Stimulated activated CD8-positive, alpha-beta memory T cell treated with anti-CD3 and anti-CD28 coated beads, Interleukin-12 subunit alpha, Interleukin-12 subunit beta, amount 100 ng/mL, for 24 hours (primary cell): ENCODE measurements at regions not wholly inside any gene's neighbourhood (a gene's known extent, or its start where the extent isn't known, plus 50 kb on each side); places are given as distances from the start of the nearest gene placed in this dataset.

ENCODE experiments used
- DNase-seq: peaks from one replicate; pipeline ENCODE4 v3.0.0-alpha.2; 2020; ENCODE audit errors: extremely low read depth

DNA sequence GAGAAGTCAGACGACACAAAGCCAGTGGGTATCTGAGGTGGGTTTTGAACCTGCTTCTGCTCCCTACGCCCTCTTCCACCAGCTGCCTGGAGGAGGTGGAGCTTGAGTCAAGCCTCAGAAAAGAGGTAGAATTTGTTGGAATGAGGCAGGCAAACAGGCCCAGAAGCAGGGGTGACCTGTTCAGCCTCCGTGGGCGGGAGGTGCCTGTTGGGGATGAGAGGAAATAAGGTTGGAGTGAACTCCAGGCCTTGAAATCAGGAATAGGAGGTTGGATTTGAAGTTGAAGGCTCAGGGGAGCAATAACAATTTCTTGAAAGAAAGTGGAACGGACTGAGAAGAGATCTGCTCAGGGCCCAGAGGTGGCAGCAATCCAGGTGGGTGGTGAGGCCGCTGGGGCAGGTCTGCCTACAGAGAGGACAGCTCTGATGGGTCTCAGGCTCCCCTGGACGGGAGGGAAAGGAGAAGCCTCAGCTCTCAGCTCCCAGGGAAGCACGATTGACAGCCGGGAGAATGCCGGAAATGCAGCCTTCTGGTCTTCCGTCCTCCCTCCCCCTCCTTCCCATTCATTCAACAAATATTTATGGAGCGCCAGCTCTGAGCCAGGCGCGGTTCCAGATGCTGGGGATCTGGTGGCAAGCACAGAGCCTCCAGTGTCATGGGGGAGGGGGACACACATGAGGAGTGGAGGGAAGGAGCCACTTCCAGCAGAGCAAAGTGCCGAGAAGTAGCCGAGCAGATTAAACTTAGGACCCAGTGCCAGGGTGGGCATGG, 61.9 kb upstream of the CIBAR2 start:
- DNase-seq, result no peak

DNA sequence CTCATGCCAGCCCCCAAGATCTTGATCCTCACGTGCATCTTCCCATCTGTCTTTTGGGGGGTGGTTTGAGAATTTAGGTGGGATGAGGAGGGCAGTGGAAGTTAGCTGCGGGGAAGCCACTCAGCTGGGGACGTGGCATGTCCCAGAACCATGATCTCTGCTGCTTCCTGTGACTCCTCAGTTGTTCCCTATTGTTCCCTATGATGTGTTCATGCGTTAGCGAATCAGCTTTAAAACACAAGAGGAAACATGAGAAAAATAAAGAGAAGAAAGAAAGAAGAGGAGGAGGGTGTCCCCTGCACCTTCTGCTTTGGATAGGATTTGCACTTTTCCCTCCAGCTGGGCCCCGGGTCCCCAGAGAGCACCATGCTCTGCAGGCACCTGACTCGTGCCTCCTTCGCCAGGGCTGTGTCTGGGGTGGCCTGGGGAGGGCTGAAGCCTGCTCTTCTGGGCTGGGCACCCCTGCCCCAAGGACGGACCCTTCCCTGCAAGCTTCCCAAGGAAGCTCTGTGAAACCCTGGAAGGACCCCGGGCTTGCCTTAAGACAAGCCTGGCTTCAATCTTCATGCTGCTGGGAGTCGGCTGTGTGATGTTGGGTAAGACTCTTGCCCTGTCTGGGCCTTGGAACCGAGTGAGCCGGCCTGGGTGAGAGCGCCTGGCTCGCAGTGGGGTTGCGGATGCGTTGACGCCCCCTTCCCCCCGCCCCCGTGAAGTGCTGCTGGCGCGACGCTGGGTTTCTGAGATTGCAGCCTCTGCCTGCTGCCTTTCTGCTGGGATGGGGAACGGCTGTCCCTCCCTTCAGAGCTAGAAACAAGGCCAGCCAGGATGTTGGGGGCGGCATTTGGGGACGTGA, 62.8 kb upstream of the CIBAR2 start:
- DNase-seq, result no peak

DNA sequence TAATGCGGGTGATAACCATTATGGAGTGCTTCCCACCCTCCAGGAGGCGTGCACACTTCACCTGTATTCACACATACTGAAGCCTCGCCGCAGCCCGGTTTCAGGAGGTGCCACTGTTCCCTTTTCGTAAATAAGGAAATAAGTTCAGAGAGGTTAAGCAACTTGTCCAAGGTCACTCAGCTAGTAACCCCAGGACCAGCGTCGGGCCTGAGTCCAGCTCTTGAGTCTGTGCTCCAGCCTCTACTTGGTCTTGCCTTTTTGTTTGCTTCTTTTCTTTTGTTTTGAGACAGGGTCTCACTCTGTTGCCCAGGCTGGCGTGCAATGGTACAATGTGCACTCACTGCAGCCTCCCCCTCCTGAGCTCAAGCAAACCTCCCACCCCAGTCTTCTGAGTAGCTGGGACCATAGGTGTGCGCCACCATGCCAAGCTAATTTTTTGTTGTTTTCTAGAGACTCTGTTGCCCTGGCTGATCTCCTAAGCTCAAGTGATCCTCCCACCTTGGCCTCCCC, 63.5 kb upstream of the CIBAR2 start:
- DNase-seq, result no peak

DNA sequence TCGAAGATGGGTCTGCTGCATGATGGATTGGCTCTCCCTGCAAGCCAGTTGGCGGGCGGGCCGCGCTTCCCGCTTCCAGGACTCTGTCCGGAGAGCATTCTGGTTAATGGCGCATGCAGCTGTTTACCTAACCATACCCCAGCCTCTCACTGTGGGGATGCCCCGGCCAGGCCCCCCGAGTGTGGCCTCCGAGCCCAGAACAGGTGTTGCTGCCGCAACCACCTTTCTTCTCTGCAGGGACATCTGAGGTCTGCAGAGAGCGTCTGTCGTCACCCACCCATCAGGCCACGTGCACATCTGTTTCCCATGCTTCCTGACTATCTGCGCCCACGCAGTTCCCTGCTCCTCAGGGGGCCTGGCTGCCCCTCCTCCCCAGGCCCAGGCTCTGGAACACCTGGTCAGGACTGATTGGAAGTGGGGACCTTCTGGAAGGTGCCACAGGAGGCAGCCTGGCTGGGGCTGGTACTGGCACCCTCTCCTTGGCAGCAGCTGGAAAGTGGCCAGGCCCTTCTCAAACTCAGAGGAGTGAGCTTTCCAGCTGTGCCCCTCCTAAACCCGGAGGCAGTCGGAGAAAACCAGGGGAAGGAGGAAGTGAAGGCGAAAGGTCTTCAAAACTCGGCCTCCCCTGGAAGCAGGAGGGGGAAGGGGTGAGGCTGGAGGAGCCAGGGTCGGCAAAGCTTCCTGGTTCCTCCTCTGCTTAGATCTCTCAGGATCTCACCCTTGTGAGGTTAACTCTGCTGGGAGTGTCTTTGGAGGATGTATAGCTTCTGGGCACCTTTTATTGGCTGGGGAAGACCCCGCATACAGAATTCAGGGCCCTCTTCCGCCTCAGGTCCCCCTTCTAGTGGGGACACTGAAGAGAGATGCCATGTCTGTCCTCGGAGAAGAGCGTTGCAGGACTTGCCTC, 64.5 kb upstream of the CIBAR2 start:
- DNase-seq, result no peak

DNA sequence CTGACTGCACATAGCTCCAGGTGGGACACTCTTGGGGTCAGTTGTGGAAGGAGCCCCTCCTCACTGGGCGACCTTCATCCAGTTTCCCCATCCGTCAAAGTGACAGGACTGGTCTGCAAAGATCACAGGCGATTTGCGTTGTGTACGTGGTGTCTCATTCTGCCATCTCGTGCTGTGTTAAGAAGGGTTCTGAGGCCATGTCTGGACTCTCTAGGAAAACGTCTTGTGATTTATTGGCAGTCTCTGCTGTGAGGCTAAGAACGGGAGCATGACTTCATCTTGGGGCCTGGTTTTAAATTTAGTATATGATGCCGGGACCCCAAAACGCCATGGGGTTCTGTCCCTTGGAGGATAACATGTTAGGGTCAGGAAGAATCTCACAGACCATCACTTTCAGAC, 65.2 kb upstream of the CIBAR2 start:
- no peak for DNase-seq

DNA sequence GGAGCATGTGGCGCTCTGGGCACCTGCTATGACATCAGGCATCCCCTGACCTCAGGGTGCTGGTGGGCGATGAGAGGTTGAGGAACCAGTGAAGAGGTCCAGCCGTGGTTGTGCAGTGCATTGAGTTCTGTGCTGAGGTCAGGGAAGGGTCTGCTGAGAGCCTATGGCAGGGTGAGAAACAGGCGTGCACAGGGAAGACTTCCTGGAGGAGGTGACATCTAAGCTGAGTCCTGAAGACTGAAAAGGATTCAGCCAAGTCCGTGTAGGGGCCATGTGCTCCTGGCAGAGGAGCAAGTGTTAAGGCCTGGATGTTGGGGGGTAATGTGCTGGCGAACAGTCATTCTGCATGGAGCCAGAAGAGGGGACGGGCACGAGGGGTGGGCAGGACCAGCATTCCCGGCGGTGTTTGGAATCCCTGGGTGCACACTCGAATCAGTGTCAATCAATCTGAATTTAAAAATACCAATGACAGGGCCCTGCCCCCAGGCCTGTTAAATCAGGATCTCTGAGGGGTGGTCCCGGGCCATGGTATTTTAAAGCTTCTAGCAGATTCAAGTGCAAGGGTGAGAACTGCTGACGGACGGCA, 65.8 kb upstream of the CIBAR2 start:
- no peak for DNase-seq

DNA sequence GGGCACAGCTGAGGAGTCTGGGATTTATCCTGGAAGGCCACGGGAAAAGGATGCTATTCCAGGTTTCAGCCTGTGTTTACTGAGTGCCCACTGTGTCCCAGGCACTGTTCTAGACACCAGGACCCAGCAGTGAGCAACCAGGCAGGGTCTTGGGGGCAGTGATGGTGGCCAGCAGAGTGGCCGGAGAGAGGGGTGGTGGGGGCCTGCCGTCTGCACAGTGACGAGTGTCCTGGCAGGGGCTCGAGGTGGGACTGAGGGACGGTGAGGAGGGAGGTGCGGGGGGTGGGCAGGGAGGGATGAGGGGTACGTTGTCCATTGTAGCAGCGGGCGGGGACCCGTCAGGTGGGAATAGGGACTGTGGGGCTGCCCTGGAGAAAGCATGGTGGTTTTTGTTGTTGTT, 66.3 kb upstream of the CIBAR2 start:
- no peak for DNase-seq

DNA sequence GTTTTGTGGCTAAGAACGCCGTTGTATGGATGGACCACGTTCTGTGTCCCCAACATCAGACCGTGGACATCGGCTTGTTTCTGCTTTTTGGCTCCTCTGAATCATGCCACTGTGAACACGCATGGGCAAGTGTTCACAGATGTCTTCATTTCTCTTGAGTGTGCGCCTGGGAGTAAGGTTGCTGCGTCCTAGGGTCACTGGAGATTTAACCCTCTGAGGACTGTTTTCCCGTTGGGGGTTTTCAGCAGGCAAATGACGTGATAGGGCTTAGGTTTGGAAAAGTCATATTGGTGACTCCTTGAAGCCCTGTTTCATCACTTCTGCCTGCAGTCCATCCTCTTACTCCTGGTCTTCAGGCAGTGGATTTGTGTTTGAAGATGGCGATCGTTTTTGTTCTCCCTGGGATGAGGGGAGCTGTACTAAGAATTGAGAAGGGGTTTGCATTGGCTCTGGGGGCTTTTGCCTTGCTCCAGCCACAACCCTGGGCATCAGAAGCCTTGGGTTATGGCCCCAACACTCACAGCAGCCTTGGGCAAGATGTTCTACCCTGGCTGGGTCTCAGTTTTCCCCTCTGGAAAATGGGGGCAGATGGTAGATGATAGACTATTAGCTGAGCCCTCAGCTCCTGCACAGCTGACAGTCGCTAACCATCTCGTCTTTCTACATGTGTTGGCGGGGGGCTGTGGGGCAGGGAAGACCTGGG, 67.2 kb upstream of the CIBAR2 start:
- DNase-seq, result no peak

DNA sequence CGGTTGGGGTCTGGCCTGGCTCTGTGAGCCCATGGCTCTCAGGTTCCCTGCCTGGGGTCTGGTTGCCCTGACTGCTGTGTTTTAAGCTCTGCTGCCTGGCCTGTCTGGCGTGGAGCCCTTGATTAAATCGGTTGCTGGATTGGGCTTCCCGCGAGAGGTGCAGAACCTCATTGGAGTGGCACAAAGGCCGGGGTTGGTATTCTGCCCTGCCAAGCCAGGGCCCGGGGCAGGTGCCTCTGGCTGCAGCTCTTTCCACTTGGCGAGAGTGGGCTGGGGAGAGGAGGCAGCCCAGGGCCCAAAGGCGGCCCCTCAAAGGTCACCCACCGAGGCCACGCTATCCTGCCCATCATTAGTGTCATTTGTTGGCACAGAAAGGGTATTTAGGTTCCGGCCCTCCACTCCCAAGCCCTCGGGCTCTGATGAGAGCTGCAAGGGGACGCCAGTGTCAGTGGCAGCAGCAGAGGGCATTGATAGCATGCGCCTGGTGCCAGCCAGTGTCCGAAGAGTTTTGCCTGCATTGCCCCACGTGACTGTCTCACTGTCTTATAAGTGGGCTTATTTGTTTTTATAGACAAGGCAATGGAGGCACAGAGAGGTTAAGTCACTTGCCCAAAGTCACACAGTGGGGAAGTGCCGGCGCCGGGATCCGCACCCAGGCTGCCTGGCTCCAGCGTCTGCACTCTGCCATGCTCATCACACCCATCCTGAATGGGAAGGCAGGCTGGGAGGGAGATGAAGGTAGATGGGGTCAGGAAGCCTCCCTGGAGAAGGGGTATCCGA, 68.0 kb upstream of the CIBAR2 start:
- DNase-seq, result no peak

DNA sequence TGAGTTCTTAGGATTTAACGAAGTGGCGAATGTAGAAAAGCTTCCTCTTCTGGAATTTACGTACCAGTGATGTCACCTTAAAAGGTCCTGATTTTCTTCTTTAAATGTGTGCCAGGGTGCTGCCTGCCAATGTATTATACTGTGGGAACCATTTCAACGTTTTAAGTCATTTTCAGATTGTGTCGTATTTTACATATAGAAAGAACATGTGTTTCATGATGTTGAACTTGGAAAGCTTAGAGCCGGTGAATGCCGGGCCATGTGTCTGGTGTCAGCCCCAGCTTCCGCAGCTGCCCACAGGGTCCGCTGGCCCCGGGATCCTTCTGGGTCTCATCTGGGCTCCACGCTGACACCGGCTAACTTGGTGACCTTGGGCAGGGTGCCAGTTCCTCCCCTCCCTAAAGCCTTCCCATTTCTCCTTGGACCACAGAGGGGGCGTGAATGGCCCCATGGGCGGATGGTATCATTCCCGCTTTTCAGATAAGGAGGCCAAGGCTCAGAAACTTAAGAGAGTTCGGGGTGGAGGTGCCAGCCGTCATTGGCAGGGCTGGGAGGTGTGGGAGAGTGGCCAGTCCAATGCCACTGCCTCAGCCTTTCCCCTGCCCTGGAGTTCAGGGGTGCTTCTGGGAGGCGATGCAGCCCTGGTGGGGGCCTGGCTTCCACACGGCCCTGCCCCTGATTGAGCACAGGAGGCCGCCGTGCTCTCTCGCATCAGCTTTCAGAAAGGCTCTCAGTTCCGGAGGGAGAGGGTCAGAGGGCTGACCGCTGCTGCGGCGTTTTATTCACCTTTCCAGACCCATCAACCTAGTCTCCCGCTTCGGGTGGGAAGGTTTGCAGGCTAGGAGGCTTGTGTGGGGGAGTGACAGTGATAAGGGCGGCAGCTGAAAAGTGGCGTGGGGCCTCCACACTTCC, 68.8 kb upstream of the CIBAR2 start:
- no peak for DNase-seq

DNA sequence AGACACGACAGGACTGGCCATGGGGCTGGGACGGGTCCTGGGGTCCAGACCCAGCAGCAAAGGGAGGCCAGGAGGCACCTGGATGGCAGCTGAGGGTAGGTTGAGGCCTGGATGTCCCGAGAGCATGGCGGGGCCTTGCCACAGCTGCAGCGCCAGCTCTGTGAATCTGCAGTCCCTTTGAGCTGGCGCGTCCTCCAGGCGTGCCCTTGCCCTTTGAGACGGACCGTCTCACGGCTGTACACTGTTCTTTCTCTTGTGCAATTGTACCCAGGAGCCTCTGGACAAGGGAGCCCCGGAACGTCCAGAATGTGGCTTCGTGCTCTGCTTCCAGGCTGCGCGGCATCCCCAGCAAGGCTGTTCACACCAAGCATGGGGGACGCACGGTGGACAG, 69.5 kb upstream of the CIBAR2 start:
- no peak for DNase-seq

DNA sequence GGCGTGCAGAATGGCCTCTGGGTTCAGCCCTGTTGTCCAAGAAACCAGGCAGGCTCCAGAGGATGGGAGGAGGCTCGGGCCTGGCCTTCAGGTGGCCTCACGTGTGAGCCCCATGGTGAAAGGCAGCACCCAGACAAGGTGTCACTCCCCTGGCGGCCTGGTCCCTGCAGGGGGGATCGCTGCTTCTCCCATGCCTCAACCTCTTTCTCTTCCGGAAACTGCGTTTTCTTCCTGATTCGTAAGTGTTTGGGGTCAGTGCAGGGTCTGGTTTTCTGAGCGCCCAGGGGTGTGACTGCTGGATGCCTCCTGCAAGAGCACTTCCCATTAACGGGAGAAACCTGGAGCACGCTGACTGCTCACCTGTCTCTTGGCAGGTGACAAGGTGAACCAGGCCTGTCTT, 70.0 kb upstream of the CIBAR2 start:
- DNase-seq, result no peak

DNA sequence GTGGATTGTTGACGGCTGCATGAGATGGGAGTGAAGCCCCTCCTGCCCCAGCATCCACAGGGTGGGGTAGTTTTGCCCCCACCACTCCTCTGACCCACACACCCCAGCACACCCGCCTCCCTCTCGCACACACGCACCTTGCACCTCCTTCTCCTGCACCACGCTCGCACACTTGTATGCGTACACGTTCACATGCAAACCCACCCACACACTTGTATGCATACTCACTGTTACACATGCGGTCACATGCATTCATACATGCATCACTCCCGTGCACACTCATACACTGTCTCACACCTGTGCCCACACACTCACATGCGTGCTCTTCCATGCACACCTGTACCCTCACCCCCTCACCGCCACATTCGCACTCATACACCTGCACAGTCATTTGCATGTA, 70.5 kb upstream of the CIBAR2 start:
- DNase-seq, result no peak

DNA sequence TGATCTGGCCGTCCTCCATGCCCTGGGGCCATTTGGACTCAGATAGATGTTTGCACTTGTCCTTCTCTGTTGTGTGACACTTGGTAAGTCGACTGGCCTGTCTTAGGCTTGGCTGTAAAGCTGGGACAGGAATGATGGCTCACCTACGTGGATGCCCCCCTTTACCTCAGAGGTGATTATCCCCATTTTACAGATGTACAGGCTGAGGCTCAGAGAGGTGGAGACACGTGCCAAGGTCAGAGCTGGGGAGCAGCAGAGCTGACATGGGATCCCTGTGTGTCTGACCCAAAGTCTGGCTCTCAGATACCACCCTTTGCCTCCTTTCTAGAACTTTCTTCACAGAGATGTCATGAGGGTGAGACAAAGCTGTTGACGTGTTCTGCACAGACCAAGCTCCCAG, 71.3 kb upstream of the CIBAR2 start:
- no peak for DNase-seq

DNA sequence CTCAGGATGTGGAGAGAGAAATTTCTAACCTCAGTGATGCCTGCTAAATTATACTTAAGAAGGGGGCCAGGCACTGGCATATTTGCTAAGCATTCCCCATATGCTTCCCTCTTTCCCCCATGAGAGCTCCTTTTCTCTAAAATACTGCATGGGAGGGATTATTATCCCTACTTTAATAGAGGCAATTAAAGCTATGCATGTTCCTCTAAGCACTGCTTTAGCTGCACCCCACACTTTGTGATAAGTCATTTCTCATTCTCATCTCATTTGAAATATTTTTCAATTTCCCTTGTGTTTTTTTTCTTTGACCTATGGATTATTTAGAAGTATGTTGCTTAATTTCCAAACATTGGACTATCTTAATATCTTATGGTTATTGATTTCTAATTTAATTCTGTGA, 72.1 kb upstream of the CIBAR2 start:
- no peak for DNase-seq

DNA sequence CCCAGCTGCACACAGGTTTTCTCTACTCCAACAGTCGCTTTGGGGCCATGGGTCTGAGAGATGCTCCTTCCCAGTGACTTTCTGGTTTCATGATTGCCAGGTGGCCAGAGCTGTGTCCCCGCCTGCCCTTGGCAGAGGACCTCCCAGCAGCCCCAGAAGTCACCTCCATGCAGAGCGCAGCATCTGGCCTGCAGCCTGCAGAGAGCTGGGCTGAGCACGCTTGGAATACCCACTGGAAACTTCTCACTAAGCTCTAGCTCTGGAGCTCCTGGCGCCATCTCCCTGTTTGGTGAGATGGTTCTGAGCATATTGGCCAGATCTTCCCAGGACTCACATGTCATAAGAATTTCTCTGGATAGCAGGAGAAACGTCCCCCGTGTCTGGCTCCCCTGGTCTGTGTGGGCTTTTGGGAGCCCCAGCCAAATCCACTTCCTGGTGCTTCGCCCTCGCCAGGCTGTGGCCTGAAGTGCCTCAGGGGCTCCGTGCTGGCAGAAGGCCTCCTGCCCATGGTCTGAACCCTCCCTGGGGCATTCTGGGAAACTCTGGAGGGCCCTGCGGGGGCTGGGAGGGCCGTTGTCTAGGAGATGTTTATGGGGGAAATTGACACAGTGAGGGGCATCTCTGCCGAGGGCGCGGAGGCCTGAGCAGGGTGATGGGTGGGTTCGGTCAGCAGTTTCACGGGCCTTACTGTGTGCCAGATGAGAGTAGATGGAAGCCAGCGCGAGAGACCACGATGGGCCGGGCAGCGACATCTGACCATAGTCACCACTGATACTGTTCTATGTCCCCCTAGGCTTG, 73.2 kb upstream of the CIBAR2 start:
- DNase-seq, result no peak

DNA sequence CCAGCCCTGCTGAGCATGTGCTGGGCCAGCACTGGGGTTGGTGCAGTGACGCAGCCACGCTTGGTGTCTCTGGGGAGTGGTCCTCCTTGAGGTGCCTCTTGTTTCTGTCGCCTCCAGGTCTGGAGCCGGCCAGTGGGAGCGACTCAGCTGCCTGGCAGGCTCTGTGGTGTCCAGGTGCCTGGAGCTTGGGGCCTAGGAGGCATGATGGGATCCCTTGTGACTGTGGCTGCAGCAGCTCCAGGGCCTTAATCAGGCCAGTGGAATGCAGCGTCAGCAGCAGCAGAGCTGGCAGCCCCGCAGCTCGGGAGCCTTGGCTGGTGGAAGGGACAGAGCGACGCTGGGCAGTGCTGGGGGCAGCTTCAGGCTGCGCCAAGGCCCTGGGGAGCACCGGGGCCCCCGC, 74.7 kb upstream of the CIBAR2 start:
- no peak for DNase-seq

DNA sequence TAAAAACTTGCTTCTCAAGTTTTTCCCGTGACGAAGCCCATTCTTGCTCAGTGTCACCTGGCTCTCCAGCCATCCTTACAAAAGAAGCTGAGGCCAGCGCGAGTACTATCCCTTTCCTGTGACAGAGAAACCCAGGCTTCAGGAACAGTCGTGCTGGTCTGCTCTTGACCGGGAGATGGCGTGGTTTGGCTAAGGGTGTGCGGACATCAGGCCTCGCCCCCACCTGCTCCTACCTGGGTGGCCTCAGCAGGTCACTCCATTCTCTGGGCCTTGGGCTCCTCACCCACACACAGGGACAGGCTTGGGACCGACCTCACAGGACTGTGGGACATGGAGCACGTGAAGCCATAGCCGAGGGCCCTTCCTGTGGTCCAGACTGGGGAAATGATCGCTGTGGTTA, 75.2 kb upstream of the CIBAR2 start:
- no peak for DNase-seq
